Gastrocnemius medialis (tissue), 4 donors: ENCODE measurements at regions not wholly inside any gene's neighbourhood (a gene's known extent, or its start where the extent isn't known, plus 50 kb on each side); places are given as distances from the start of the nearest gene placed in this dataset.

ENCODE experiments used
- ATAC-seq, 2 donors: fragments of 150-250 bp; one replicate each; pipeline ENCODE4 v1.9.1; 2016
- DNase-seq, 2 donors: peaks; one replicate each; pipeline ENCODE4 v3.0.0-alpha.2; 2019
- H3K27ac ChIP-seq, 4 donors: fragments of 200-600 bp; sonication (generic); 1 replicate in 1 of 4; 2 replicates in 3 of 4; pipeline ENCODE4 v1.5.1; 2016 to 2018; ENCODE audit warnings: mild to moderate bottlenecking in 2 of 4, moderate library complexity in 1 of 4
- H3K27me3 ChIP-seq, 3 donors: fragments of 200-600 bp; sonication (generic) in 2 of 3; 1 replicate in 1 of 3; 2 replicates in 2 of 3; pipeline versions ENCODE4 v1.5.1 to v1.6.0; 2016 to 2019; ENCODE audit warnings: mild to moderate bottlenecking in 1 of 3, moderate library complexity in 1 of 3
- H3K36me3 ChIP-seq, 2 donors: fragments of 200-600 bp; sonication (generic) in 1 of 2; one replicate each; pipeline ENCODE4 v1.5.1; 2017 to 2018
- H3K4me1 ChIP-seq, 2 donors: fragments of 200-600 bp; sonication (generic) in 1 of 2; one replicate each; pipeline ENCODE4 v1.5.1; 2016 to 2017; ENCODE audit warnings: mild to moderate bottlenecking in 2 of 2
- H3K4me3 ChIP-seq, 4 donors: fragments of 200-600 bp; sonication (generic) in 3 of 4; 1 replicate in 1 of 4; 2 replicates in 3 of 4; pipeline ENCODE4 v1.5.1; 2016 to 2019; ENCODE audit warnings: mild to moderate bottlenecking in 2 of 4
- H3K9me3 ChIP-seq, 3 donors: fragments of 200-600 bp; sonication (generic) in 2 of 3; 1 replicate in 1 of 3; 2 replicates in 2 of 3; pipeline ENCODE4 v1.5.1; 2016 to 2019
- CTCF ChIP-seq, 5 experiments: fragments of 450-650 bp in 3 of 5; fragments of 200-600 bp in 2 of 5; sonication (generic) in 2 of 5; IDR thresholded peaks in 4 of 5; conservative IDR thresholded peaks in 1 of 5; 1 replicate in 4 of 5; 2 replicates in 1 of 5; pipeline ENCODE4 v1.5.1; 2016 to 2019; ENCODE audit warnings: antibody characterized with exemption in 5 of 5, mild to moderate bottlenecking in 3 of 5, moderate library complexity in 3 of 5
- POLR2A ChIP-seq, 2 donors: fragments of 450-650 bp; IDR thresholded peaks; one replicate each; pipeline ENCODE4 v1.6.1; 2017; ENCODE audit warnings: antibody characterized with exemption in 2 of 2, mild to moderate bottlenecking in 2 of 2, moderate library complexity in 2 of 2
- in situ Hi-C, 4 donors: fragments of 200-750 bp; cut with MboI; loops; one replicate each; pipeline versions ENCODE4 v1.15.0 to v1.8.0; 2017; ENCODE audit warnings: low sequenced_read_pairs in 4 of 4
- intact Hi-C: fragments of 100-400 bp; cut with DNase I; formaldehyde crosslinking; loops from one replicate; pipeline ENCODE4 v1.15.1; 2023; ENCODE audit warnings: low total_unique reads

- H3K27ac ChIP-seq: no peak overlapping the region
- H3K9me3 ChIP-seq: no peaks in the 10 kb centered on the region
- no peaks in the 10 kb centered on the region for H3K4me1 ChIP-seq
- no peak for TF ChIP-seq POLR2A (IDR thresholded peaks at IDR 0.05)
- TF ChIP-seq CTCF (IDR thresholded peaks at IDR 0.05 in 4 of 5, conservative IDR thresholded peaks at IDR 0.05 in 1 of 5): no peak
- no peaks in the 10 kb centered on the region for H3K27me3 ChIP-seq
- ATAC-seq (no peak), DNase-seq (no peak)
- in situ Hi-C loops: loop anchor here in 1 of 4 donors (10.0 kb wide), 1 partner anchor 83 kb away; no protein-coding TSS in a partner anchor
- no peak overlapping the region for H3K4me3 ChIP-seq
- intact Hi-C loops: no loop called here
- no peaks in the 10 kb centered on the region for H3K36me3 ChIP-seq
Observed at GRCh38 chr6:148257810-148258209, 84.8 kb upstream of the SASH1 start.

GRCh38 chr6:148258868-148259267, 83.8 kb upstream of the SASH1 start:
- DNase-seq: no peak
- Histone ChIP-seq H3K4me1 (no peaks in the 10 kb centered on the region), H3K27ac (no peak overlapping the region), H3K9me3 (no peaks in the 10 kb centered on the region), H3K27me3 (no peaks in the 10 kb centered on the region), H3K4me3 (no peak overlapping the region), H3K36me3 (no peaks in the 10 kb centered on the region)
- TF ChIP-seq POLR2A (IDR thresholded peaks at IDR 0.05): no peak
- no peak for TF ChIP-seq CTCF (IDR thresholded peaks at IDR 0.05 in 4 of 5, conservative IDR thresholded peaks at IDR 0.05 in 1 of 5)
- in situ Hi-C loops (loop anchor here in 1 of 4 donors (10.0 kb wide), 1 partner anchor 84 kb away; no protein-coding TSS in a partner anchor), intact Hi-C loops (no loop called here)
- ATAC-seq: no peak

- intact Hi-C loops (no loop called here), in situ Hi-C loops (no loop called here)
- no peaks in the 10 kb centered on the region for H3K36me3 ChIP-seq
- no peak overlapping the region for H3K27ac ChIP-seq
- no peaks in the 10 kb centered on the region for H3K4me1 ChIP-seq
- no peaks in the 10 kb centered on the region for H3K9me3 ChIP-seq
- DNase-seq (no peak), ATAC-seq (no peak)
- no peak for TF ChIP-seq POLR2A (IDR thresholded peaks at IDR 0.05)
- H3K27me3 ChIP-seq: no peaks in the 10 kb centered on the region
- no peak overlapping the region for H3K4me3 ChIP-seq
Observed at GRCh38 chr6:148261470-148261869, 81.2 kb upstream of the SASH1 start.

- Histone ChIP-seq H3K27ac (no peak overlapping the region), H3K4me3 (no peak overlapping the region), H3K36me3 (no peaks in the 10 kb centered on the region), H3K27me3 (no peaks in the 10 kb centered on the region), H3K9me3 (no peaks in the 10 kb centered on the region), H3K4me1 (no peaks in the 10 kb centered on the region)
- TF ChIP-seq POLR2A (IDR thresholded peaks at IDR 0.05) (no peak), CTCF (IDR thresholded peaks at IDR 0.05 in 4 of 5, conservative IDR thresholded peaks at IDR 0.05 in 1 of 5) (no peak)
- ATAC-seq (peak in 1 of 2 donors; percentile 44), DNase-seq (no peak)
- in situ Hi-C loops (no loop called here), intact Hi-C loops (no loop called here)
Observed at GRCh38 chr6:148263010-148263409, 79.6 kb upstream of the SASH1 start.

- no peak overlapping the region for H3K27ac ChIP-seq
- ATAC-seq (no peak), DNase-seq (no peak)
- no peaks in the 10 kb centered on the region for H3K36me3 ChIP-seq
- no peak for TF ChIP-seq POLR2A (IDR thresholded peaks at IDR 0.05)
- in situ Hi-C loops (no loop called here), intact Hi-C loops (no loop called here)
- no peak overlapping the region for H3K4me3 ChIP-seq
- no peaks in the 10 kb centered on the region for H3K27me3 ChIP-seq
- H3K4me1 ChIP-seq: no peaks in the 10 kb centered on the region
- H3K9me3 ChIP-seq: no peaks in the 10 kb centered on the region
Observed at GRCh38 chr6:148263961-148264360, 78.7 kb upstream of the SASH1 start.

- intact Hi-C loops (no loop called here), in situ Hi-C loops (no loop called here)
- no peaks in the 10 kb centered on the region for H3K27me3 ChIP-seq
- no peak for ATAC-seq
- TF ChIP-seq CTCF (IDR thresholded peaks at IDR 0.05 in 4 of 5, conservative IDR thresholded peaks at IDR 0.05 in 1 of 5): no peak
- TF ChIP-seq POLR2A (IDR thresholded peaks at IDR 0.05): no peak
- H3K4me1 ChIP-seq: no peaks in the 10 kb centered on the region
- H3K9me3 ChIP-seq: no peaks in the 10 kb centered on the region
- DNase-seq: no peak
- H3K4me3 ChIP-seq: no peak overlapping the region
- no peak overlapping the region for H3K27ac ChIP-seq
- H3K36me3 ChIP-seq: no peaks in the 10 kb centered on the region
Observed at GRCh38 chr6:148265054-148265453, 77.6 kb upstream of the SASH1 start.
